NOMO-1 (cell line): ENCODE measurements at regions not wholly inside any gene's neighbourhood (a gene's known extent, or its start where the extent isn't known, plus 50 kb on each side); places are given as distances from the start of the nearest gene placed in this dataset.
"Not testable (repeated sequence)": the region's sequence is repeated elsewhere in the genome, so short reads cannot be mapped to it uniquely, and the experiment has no call there.

Experiments used
- DNase-seq, 2 experiments: peaks; one replicate each; lab custom pipeline; 2025; ENCODE audit not compliant: unreplicated experiment in 2 of 2; lab: John Stamatoyannopoulos, UW

DNA sequence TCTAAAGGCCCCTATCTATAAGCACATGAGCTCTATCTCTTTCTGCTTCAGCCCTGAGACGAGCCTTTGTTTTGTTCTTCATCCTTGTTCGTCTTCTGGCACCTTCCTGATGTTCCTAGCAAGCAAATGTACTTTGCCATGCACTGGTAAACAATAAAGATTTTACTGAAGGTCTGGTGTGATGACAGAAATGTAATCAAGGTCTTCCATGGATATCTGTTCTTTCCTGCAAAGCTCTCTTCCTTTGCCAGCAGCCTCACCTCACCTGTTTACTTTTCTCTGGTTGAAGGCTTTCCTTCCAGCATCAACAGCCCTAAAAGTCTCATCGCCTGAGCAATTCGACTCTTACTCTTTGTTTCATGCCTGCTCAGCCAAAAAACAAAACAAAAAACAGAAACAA lies 330.3 kb downstream of the PCNX1 start:
- no peak for DNase-seq

DNA sequence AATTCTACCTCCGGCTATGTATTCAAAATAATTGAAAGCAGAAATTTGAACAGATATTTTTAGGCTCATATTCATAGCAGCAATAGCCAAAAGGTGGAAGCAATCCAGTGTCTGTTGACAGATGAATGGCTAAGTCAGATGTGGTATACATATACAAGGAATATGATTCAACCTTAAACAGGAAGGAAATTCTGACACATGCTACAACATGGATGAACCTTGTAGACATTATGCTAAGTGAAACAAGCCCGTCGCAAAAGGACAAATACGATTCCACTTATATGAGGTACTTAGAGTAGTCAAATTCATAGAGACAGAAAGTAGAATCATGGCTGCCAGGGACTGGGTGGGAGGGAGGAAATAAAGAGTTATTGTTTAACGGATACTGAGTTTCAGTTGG lies 331.6 kb downstream of the PCNX1 start:
- DNase-seq, result no peak

DNA sequence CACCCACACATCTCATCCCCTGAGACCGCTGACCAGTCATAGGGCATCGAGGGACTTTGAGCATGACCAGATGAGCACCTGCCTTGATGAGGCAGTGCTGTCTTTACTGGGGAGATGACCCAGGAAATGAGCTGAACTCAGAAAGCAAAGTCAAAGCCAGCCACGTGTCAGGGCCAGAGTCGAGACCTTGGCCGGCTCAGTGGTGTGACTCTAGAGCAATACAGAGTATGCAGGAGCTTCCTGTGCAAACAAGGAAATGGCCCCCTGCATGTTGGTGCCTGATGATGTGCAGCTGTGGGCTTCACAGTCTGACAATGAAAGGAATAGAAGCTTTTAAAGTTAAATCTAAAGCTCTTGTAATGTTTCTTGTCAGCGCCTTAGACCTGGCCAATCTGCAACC lies 332.9 kb downstream of the PCNX1 start:
- DNase-seq, result no peak

DNA sequence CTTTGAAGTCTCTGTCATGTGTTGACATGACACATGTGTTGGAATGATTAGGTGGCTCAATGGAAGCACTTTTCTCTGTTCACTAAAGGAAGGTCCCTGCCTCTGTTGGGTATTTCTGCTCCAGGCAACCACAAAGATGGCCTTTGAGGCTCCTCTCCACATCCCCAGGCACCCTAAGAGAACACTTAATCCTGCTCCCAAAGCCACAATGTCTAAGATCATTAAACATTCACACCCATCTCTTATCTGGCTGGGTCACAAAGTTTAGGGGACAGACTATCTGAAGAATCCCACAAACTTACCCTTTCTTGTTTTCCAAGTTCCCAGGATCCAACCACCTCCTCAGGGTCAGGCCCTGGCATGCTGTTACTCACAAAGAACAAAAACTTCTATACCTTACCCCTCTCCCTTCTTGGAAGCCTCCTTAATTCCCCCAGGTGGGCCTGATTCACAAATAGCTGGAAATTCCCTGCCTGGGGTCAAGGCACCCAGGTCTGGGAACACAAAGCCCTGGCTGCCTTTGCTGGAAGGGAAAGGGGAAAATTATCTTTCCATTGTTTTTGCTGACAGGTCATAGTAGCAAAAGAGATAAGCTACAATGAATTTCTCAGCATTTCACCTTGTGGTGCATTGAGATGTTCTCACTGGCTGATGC lies 333.7 kb downstream of the PCNX1 start:
- DNase-seq, result no peak

DNA sequence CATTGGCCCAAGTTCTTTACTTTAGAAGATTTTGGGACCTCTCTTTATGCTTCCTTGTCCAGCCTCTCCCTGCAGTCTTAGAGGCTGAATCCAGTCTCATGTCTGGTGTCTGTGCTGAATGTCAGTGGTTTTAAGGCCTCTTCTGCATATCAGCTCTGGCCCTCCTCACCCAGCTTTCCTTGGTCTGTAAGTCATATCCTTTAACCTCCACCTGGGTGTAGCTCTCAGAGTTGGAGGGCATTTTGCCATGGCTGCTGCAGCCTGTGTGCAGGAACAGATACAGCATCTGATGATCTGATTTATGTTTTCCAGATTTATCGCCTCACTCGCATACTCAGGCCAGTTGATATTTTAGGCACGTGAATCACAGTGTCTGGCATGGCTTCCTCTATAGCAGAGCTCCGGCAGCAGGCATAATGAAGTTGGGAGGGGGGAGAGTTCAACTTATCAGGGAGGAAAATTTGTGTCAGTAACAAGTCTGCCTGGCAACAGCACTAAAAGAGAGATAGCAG lies 335.0 kb downstream of the PCNX1 start:
- no peak for DNase-seq

DNA sequence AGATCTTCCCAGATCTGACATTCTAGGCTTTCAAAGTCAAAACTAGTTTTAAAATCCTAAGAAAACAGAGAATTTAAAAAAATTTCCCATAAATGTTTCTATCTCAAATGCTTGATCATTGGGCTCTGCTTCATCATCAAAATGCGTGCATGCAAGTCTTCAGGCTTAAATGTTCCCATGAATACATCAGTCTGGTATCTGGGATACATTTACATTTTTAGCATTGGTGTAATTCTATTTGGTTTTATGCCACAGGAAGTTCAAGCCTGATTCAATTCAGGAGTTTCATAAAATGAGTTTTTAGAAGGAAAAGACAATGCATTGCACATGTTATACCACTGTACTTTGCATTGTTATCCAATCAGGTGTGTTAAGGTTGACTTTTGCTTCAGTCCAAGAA lies 336.4 kb downstream of the PCNX1 start:
- no peak for DNase-seq

DNA sequence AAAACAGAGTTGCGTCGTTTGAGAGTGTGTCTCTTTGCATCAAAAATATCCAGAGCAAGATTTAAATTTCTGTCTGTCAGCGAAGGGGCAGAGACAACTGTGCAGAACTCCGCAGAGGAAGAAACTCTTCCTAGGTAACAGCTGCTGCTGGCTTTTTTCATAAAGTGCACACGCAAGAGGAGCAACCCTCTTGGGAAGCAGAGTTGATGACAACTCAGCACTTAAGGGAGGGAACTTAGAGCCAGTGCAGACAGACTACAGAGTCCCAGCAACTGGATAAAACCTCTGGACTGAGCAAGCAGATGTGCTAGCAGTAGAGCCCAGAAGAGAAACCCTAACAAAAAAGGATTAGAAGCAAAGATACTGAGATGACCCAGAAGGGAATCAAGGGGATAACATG lies 337.1 kb downstream of the PCNX1 start:
- DNase-seq, result no peak

DNA sequence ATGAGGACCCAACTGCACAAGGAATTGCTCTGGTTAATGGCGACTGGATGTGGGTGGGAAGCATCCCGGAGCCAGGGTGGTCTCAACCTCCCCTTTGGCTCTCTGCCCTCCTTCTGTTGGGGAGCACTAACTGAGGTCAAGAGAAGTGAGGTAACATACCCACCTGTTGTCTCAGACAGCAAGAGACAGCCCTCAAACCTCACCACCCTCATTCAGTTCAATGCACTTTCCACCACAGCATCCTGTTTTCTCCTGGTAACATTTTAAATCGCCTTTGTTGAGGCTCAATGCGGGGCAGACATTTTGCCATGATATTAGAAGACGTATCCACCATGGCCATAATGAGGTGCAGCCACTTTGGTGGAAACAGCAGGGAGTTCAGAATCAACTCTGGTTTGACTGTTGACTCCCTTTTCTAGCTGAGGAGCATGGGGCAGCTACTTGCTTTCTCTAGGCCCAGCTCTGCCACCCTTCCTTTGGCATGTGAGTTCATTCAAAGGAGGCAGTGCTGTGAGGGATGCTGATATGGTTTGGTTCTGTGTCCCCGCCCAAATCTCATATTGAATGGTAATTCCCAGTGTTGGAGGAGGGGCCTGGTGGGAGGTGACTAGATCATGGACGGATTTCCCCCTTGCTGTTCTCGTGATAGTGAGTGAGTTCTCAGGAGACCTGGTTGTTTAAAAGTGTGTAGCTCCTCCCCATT lies 338.6 kb downstream of the PCNX1 start:
- no peak for DNase-seq

DNA sequence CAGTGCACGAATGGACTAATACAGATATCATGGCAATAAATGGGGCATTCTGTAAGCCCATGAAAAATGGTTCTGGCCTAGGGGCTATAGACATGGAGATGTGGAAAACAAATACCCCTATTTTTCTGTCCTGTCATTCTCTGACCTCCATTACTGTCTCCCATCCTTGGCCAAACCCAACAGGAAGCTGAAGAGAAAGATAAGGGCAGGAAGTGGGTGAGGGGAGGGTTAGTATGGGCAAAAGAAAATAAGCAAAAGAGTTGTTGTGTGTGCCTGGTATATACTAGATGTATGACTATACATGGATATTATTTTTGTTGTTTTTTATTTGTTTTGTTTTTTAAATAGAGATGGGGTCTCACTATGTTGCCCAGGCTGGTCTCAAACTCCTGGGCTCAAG lies 339.3 kb downstream of the PCNX1 start:
- DNase-seq, result no peak

DNA sequence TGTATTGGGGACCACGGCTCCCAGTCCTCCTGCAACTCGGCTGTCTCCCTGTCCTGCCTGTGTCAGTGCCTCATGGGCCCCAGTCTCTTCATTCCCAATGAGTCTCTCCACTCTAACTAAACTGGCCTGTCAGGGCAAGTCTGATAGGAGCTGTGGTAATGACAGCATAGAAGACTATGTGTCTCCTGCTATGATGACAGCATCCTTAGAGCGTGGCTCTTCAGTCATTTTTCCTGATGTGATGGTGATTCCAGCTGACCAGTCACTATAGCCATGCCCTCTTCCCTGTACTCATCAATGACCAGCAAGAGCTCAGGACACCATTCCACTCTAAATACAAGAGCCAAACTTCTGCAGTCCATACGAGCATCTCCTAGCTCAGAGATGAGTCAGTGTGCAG lies 339.8 kb downstream of the PCNX1 start:
- DNase-seq, result no peak

DNA sequence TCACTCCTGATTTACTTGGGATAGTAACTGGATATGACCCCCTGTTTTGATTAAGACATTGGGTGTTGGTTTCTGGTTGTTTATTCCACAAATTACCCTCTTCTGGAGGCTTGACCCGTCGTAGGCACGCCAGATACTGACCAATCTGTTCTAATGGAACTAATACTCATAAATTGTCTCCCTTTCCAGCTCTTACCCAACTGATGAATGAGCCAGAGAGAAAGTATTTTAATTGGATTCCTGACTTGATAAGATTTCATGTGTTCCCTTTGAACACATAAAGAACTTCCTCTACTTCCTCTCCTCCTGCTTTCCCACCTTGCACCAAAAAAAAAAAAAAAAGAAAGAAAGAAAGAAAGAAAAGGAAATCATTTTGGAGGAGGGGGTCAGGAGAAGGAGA lies 340.9 kb downstream of the PCNX1 start:
- DNase-seq, result no peak

DNA sequence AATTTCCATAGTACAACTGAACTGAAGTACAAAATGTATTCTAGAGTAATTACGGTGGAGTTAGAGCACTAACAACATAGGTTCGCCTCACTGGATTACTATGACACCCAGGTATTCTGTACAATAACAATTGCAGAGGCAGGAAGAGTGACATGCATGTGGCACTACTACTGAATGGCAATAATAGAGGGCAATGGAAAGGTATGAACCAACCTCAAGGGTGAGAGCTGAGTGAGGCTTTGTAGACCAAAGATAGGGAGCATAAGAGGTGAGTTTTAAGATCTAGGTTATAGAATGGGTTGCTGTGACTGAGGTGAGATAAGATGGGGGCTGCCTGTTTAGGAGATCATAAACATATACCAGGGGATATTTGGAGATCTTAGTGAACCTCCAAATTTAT lies 343.1 kb downstream of the PCNX1 start:
- DNase-seq, result no peak

DNA sequence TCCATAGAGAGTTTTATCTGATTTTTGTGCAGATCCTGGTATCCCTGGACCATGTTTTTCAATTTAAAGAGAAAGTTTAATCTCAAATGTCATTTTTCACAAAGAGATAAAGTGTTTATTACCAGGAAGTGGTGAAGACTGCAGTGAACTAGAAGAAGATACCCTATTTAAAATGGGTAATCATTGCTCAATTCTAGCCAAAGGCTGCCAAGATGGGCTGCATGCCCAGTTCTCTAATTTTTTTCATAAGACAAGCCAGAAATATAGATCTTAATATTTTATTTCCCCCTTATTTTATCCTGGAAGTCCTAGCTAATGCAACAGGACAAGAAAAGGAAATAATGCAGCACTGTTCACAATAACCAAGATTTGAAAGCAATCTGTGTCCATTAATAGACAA lies 343.5 kb downstream of the PCNX1 start:
- DNase-seq, result no peak

DNA sequence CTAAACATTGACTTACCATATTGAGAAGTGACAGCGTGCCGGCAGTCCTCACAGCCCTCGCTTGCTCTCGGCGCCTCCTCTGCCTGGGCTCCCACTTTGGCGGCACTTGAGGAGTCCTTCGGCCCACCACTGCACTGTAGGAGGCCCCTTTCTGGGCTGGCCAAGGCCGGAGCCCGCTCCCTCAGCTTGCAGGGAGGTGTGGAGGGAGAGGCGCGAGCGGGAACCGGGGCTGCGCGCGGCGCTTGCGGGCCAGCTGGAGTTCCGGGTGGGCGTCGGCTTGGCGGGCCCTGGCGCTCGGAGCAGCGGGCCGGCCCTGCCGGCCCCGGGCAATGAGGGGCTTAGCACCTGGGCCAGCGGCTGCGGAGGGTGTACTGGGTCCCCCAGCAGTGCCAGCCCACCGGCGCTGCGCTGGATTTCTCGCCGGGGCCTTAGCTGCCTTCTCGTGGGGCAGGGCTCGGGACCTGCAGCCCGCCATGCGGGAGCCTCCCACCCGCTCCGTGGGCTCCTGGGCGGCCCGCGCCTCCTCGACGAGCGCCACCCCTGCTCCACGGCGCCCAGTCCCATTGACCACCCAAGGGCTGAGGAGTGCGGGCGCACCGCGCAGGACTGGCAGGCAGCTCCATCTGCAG lies 346.9 kb downstream of the PCNX1 start:
- not testable (repeated sequence) for DNase-seq

DNA sequence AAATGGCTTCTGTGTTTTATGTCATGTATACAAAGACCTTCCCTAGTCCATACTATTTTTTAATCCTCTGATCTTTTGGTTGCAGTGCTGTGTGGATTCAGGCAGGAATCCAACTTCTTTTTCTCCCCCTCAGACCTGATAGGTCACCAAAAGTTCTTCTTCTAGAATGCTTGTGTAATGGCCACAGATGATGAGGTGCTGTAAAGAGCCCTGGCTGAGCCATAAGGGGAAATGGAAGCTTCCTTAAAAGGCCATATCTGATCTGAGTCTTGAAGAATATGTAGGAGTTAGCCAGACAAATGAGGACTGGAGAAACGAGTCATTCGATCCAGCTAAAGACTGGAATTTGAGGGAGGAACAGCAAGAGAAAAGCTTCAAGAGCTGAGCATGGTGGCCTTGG lies 353.9 kb downstream of the PCNX1 start:
- DNase-seq, result no peak

DNA sequence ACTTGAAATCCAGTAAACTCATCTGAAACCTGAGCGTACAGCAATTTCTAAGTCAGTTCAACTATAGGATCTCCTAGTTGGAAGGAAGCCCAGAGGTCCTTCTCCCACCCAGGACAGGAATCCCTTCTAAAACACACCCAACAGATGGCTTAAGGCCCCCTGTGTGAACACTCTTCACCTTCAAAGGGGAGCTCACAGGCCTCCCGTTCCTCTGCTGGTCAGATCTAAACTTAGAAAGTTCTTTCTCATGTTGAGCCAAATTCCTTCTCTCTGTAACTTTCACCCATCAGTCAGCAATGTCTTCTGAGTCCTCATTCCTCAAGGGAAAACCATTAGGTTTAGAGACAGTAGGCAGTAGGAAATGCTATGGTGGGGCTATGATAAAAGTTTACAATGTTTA lies 355.2 kb downstream of the PCNX1 start:
- no peak for DNase-seq

DNA sequence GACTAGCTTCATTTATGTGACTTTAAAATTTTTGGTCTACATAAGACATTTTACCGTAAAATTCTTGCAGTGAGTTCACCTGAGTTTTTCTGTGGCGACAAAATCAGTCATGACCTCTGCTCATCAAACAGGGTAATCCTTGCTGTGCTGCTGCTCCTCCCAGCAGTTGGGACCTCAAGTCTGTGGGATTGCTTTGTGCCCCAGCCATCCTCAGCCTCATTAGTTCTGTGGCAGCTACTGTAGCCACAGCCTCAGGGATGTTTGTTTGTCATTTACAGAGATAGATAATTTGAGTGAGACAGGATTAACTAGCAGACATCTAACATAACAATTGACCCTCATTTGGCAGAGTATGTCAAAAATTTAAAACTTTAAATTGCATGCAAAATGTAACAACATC lies 357.0 kb downstream of the PCNX1 start:
- DNase-seq, result no peak

DNA sequence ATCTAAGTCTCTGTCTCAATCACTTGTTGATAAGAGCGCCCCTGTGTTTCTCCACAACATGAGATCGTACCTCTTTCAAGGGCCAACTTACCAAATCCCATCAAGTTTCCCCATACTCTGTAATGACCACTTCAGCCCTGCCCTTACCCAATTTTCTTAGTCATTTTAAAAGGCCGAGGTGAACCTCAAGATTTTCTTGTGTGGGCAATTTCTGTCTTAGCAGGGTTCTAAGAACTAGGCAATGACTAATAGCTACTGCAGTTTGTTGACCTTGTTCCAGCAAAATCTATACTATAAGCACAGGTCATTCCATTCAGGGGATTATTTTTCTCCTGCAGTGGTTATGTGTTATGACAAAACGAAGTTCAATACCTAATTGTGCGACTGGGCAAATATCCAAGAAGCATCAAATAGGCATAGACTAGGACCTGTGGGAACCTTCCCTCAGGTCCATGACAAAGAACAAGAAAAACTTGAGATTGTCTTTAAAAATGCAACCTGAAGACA lies 359.8 kb downstream of the PCNX1 start:
- DNase-seq, result peak; percentile 33 to 35

DNA sequence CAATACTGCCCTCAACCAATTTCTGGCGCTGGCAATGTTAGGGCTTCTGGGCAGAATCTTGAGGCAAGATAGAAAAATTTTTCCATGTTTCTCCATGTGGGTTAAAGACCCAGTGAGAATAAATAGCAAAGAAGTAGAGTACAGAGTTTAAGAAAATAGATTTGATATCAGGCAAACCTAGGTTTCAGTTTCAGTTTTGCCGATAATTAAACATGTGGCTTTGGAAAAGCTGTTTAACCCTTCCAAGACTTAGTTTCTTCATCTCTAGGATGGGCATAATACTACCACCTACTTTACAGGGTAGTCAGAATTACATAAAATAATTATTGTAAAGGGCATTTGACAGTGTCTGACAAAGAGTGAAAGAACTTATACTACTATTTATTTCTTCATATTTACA lies 360.4 kb downstream of the PCNX1 start:
- peak in 1 of 2 experiments; percentile 3 for DNase-seq

DNA sequence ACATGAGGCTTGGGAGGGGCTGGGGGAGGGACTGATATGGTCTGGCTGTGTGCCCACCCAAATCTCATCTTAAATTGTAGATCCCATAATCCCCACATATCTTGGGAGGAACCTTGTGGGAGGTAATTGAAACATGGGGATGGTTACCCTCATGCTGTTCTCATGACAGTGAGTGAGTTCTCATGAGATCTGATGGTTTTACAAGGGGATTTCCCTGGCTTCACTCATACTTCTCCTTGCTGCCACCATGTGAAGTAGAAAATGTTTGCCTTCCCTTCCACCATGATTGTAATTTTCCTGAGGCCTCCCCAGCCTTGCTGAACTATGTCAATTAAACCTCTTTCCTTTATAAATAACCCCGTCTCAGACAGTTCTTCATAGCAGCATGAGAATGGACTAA lies 362.9 kb downstream of the PCNX1 start:
- DNase-seq, result no peak

DNA sequence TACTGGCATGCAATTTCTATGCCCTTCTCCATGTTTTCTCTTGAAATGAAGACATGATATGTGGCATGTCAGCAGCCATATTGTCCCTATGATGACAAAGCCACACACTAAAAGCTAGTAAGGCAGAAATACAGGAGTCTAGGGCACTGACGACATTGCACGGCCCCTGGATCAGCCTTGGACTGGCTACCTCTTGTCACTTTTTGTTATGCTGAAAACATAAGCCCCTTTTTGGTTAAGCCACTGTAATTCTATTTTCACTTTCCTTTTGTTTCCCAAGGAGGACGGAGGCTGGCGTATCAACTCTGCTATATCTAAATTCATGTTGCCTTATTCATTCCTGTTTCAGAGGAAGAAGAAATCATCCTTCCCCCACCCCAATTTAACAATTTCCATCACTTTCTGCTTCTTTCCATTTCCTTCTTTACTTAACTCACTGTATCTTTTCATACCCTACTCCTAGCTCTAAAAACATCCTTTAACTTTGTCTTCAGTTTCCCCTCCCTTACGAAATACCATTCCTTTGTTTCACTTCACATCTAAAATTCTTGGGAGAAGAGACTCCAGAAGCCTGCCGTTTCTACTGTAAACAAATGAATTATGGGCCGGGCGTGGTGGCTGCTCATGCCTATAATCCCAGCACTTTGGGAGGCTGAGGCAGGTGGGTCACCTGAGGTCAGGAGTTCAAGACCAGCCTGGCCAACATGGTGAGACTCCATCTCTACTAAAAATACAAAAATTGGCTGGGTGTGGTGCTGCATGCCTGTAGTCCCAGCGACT lies 364.1 kb downstream of the PCNX1 start:
- DNase-seq, result no peak
